DND-41 (cell line): ENCODE measurements at regions not wholly inside any gene's neighbourhood (a gene's known extent, or its start where the extent isn't known, plus 50 kb on each side); places are given as distances from the start of the nearest gene placed in this dataset.

Experiments
- ATAC-seq: fragments of 200-7000 bp; cut with Tn5 transposase; 3 replicates; pipeline ENCODE4 v1.9.1; 2021; ENCODE audit warnings: low read depth; ENCODE audit not compliant: insufficient read depth
- DNase-seq: peaks from one replicate; pipeline ENCODE4 v3.0.0-alpha.2; 2020
- H2AFZ ChIP-seq: 2 replicates; pipeline ENCODE4 v1.6.0; 2012; ENCODE audit warnings: low read depth, low read length
- H3K27ac ChIP-seq: 2 replicates; pipeline ENCODE4 v1.5.1; 2012; ENCODE audit warnings: low read length, inconsistent platforms
- H3K27me3 ChIP-seq: fragments of 200-600 bp; sonication (generic); 2 replicates; pipeline ENCODE4 v1.6.0; 2012; ENCODE audit warnings: low read length, mild to moderate bottlenecking, inconsistent platforms; ENCODE audit not compliant: insufficient read depth, poor library complexity
- H3K36me3 ChIP-seq: 2 replicates; pipeline ENCODE4 v1.5.1; 2012; ENCODE audit warnings: low read length, inconsistent platforms; ENCODE audit not compliant: insufficient read depth
- H3K4me1 ChIP-seq: 2 replicates; pipeline ENCODE4 v1.5.1; 2012; ENCODE audit warnings: mild to moderate bottlenecking, low read length; ENCODE audit not compliant: insufficient read depth
- H3K4me2 ChIP-seq: 2 replicates; pipeline ENCODE4 v1.6.0; 2012; ENCODE audit warnings: mild to moderate bottlenecking, moderate library complexity, low read length, inconsistent platforms; ENCODE audit not compliant: insufficient read depth
- H3K4me3 ChIP-seq, 2 experiments: fragments of 200-600 bp in 1 of 2; shearing (Covaris generic) in 1 of 2; 2 replicates each; pipeline ENCODE4 v1.5.1; 2012 to 2016; ENCODE audit warnings: inconsistent platforms in 2 of 2, low read length in 2 of 2, mild to moderate bottlenecking in 2 of 2, low read depth in 1 of 2, moderate library complexity in 1 of 2
- H3K79me2 ChIP-seq: 2 replicates; pipeline ENCODE4 v1.6.0; 2012; ENCODE audit warnings: low read length, inconsistent platforms; ENCODE audit not compliant: insufficient read depth
- H3K9ac ChIP-seq: 2 replicates; pipeline ENCODE4 v1.6.0; 2012; ENCODE audit warnings: low read depth, mild to moderate bottlenecking, inconsistent platforms, low read length, moderate library complexity
- H3K9me3 ChIP-seq: 2 replicates; pipeline ENCODE4 v1.5.1; 2012; ENCODE audit warnings: low read length, moderate library complexity, mild to moderate bottlenecking, inconsistent platforms; ENCODE audit not compliant: insufficient read depth, severe bottlenecking
- H4K20me1 ChIP-seq: 2 replicates; pipeline ENCODE4 v1.6.0; 2012; ENCODE audit warnings: low read length; ENCODE audit not compliant: insufficient read depth
- CTCF ChIP-seq: IDR thresholded peaks from 2 replicates; pipeline ENCODE4 v1.5.1; 2012; ENCODE audit warnings: borderline replicate concordance, low read length, moderate library complexity, mild to moderate bottlenecking; ENCODE audit not compliant: poor library complexity, severe bottlenecking; ENCODE audit errors: extremely low read depth
- EZH2 ChIP-seq: IDR thresholded peaks from 3 replicates; pipeline ENCODE4 v1.6.1; 2012; ENCODE audit warnings: borderline replicate concordance, low read depth, mild to moderate bottlenecking, moderate library complexity, low read length, inconsistent platforms; ENCODE audit not compliant: severe bottlenecking

- H3K27me3 ChIP-seq, result no peaks in the 10 kb centered on the region
- no peak overlapping the region for H3K27ac ChIP-seq
- H3K36me3 ChIP-seq, result no peaks in the 10 kb centered on the region
- H4K20me1 ChIP-seq, result no peaks in the 10 kb centered on the region
- H3K9me3 ChIP-seq, result no peaks in the 10 kb centered on the region
- ATAC-seq, result no peak
- H3K4me3 ChIP-seq, result no peak overlapping the region
- no peak for DNase-seq
- TF ChIP-seq CTCF, result no peak
- TF ChIP-seq EZH2, result no peak
- no peaks in the 10 kb centered on the region for H3K4me1 ChIP-seq
- H2AFZ ChIP-seq, result no peak overlapping the region
- no peaks in the 10 kb centered on the region for H3K79me2 ChIP-seq
- no peak overlapping the region for H3K4me2 ChIP-seq
- no peak overlapping the region for H3K9ac ChIP-seq
Measured at GRCh38 chrX:63993936-63994335, 208.9 kb upstream of the ARHGEF9 start.

- no peak overlapping the region for H2AFZ ChIP-seq
- no peaks in the 10 kb centered on the region for H4K20me1 ChIP-seq
- DNase-seq (no peak), ATAC-seq (no peak)
- TF ChIP-seq CTCF (no peak), EZH2 (no peak)
- H3K27ac ChIP-seq, result no peak overlapping the region
- no peaks in the 10 kb centered on the region for H3K27me3 ChIP-seq
- H3K4me2 ChIP-seq, result no peak overlapping the region
- no peak overlapping the region for H3K9ac ChIP-seq
- no peak overlapping the region for H3K4me3 ChIP-seq
- no peaks in the 10 kb centered on the region for H3K9me3 ChIP-seq
- no peaks in the 10 kb centered on the region for H3K79me2 ChIP-seq
- H3K4me1 ChIP-seq, result no peaks in the 10 kb centered on the region
- no peaks in the 10 kb centered on the region for H3K36me3 ChIP-seq
Measured at GRCh38 chrX:63985906-63986305, 200.9 kb upstream of the ARHGEF9 start.

GRCh38 chrX:63979480-63979879, 194.5 kb upstream of the ARHGEF9 start:
- Histone ChIP-seq H2AFZ (no peak overlapping the region), H3K4me2 (no peak overlapping the region), H3K27me3 (no peaks in the 10 kb centered on the region), H3K79me2 (no peaks in the 10 kb centered on the region), H3K9ac (no peak overlapping the region), H3K4me3 (no peak overlapping the region), H3K36me3 (no peaks in the 10 kb centered on the region), H4K20me1 (no peaks in the 10 kb centered on the region), H3K9me3 (peaks cover 3% of the 10 kb centered on the region), H3K4me1 (no peaks in the 10 kb centered on the region), H3K27ac (no peak overlapping the region)
- TF ChIP-seq CTCF, result no peak
- TF ChIP-seq EZH2, result no peak
- ATAC-seq (no peak), DNase-seq (no peak)

- H3K79me2 ChIP-seq, result no peaks in the 10 kb centered on the region
- no peak overlapping the region for H3K27ac ChIP-seq
- no peak overlapping the region for H2AFZ ChIP-seq
- H4K20me1 ChIP-seq, result no peaks in the 10 kb centered on the region
- H3K36me3 ChIP-seq, result no peaks in the 10 kb centered on the region
- H3K27me3 ChIP-seq, result no peaks in the 10 kb centered on the region
- H3K9me3 ChIP-seq, result no peaks in the 10 kb centered on the region
- H3K4me2 ChIP-seq, result no peak overlapping the region
- TF ChIP-seq CTCF (no peak), EZH2 (no peak)
- DNase-seq, result no peak
- no peak for ATAC-seq
- no peak overlapping the region for H3K4me3 ChIP-seq
- no peaks in the 10 kb centered on the region for H3K4me1 ChIP-seq
- no peak overlapping the region for H3K9ac ChIP-seq
Measured at GRCh38 chrX:63967551-63967950, 182.5 kb upstream of the ARHGEF9 start.
